Type B pancreatic cell (in vitro differentiated cells): ENCODE measurements at regions not wholly inside any gene's neighbourhood (a gene's known extent, or its start where the extent isn't known, plus 50 kb on each side); places are given as distances from the start of the nearest gene placed in this dataset.

Source experiments
- DNase-seq: peaks from one replicate; pipeline ENCODE4 v3.0.0; 2021; ENCODE audit warnings: mixed read lengths; ENCODE audit not compliant: unreplicated experiment; ENCODE audit errors: extremely low spot score
- H3K27ac Mint-ChIP-seq: 2 replicates; pipeline ENCODE4 v1.8.0; 2021; ENCODE audit warnings: mild to moderate bottlenecking, mixed read lengths
- H3K27me3 Mint-ChIP-seq: 2 replicates; pipeline ENCODE4 v1.8.0; 2021; ENCODE audit warnings: mixed read lengths
- H3K36me3 Mint-ChIP-seq: 2 replicates; pipeline ENCODE4 v1.8.0; 2021; ENCODE audit warnings: mixed read lengths
- H3K4me1 Mint-ChIP-seq: one replicate; pipeline ENCODE4 v1.8.0; 2021; ENCODE audit warnings: mixed read lengths; ENCODE audit not compliant: unreplicated experiment
- H3K4me3 Mint-ChIP-seq: 2 replicates; pipeline ENCODE4 v1.8.0; 2021; ENCODE audit warnings: mild to moderate bottlenecking, mixed read lengths
- H3K9me3 Mint-ChIP-seq: 2 replicates; pipeline ENCODE4 v1.8.0; 2021; ENCODE audit warnings: mixed read lengths
- CTCF ChIP-seq: fragments of 200-600 bp; sonication (generic); conservative IDR thresholded peaks from 2 replicates; pipeline ENCODE4 v1.5.0; 2021; ENCODE audit warnings: antibody characterized with exemption, mild to moderate bottlenecking

- H3K27me3 Mint-ChIP-seq, result no peaks in the 10 kb centered on the region
- TF ChIP-seq CTCF, result no peak
- no peak overlapping the region for H3K27ac Mint-ChIP-seq
- DNase-seq, result no peak
- H3K9me3 Mint-ChIP-seq, result no peaks in the 10 kb centered on the region
- no peaks in the 10 kb centered on the region for H3K36me3 Mint-ChIP-seq
- no peaks in the 10 kb centered on the region for H3K4me1 Mint-ChIP-seq
- H3K4me3 Mint-ChIP-seq, result no peak overlapping the region
Measured at GRCh38 chr2:230640540-230641011, 72.1 kb upstream of the CAB39 start.

GRCh38 chr2:230642966-230643365 lies 69.7 kb upstream of the CAB39 start:
- Mint-ChIP-seq H3K4me3 (no peak overlapping the region), H3K27ac (no peak overlapping the region), H3K4me1 (no peaks in the 10 kb centered on the region), H3K27me3 (peaks cover 7% of the 10 kb centered on the region), H3K9me3 (no peaks in the 10 kb centered on the region), H3K36me3 (no peaks in the 10 kb centered on the region)
- no peak for DNase-seq
- TF ChIP-seq CTCF, result no peak

DNA sequence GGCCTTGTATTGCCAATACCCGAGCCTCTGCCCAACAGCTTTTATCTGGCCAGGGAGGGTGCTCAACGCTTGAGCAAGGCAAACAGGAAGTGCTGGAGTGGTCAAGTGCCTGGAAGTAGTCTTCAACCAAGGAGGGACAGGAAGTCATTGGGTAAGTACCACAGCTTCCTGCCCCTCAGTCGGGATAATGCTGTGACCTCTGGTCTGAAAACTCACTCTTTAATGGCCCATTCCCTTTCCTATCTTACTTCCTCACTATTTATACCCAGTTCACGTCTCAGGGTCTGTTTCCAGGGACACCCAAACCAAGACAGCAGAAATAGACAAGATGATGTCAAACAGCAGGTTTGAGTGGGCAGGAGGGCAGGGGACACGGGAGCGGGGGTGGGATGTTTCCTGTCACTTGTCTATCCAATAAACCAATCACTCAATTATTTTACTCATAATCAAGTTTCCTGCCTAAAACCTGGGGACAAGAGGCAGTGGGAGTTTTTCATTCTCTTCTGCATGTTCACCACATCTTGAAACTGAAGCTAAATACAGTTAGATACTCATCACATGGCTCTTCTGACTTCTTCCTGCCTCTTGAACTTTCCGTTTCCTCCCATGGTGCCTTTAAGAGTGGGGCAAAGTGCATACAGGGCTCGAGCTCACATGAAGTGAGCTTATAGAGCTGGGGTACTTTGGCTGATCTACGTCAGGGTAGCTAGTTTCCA lies 68.9 kb upstream of the CAB39 start:
- TF ChIP-seq CTCF, result no peak
- no peaks in the 10 kb centered on the region for H3K36me3 Mint-ChIP-seq
- no peak overlapping the region for H3K4me3 Mint-ChIP-seq
- H3K27me3 Mint-ChIP-seq, result peaks cover 7% of the 10 kb centered on the region
- no peaks in the 10 kb centered on the region for H3K9me3 Mint-ChIP-seq
- DNase-seq, result no peak
- no peak overlapping the region for H3K27ac Mint-ChIP-seq
- no peaks in the 10 kb centered on the region for H3K4me1 Mint-ChIP-seq

DNA sequence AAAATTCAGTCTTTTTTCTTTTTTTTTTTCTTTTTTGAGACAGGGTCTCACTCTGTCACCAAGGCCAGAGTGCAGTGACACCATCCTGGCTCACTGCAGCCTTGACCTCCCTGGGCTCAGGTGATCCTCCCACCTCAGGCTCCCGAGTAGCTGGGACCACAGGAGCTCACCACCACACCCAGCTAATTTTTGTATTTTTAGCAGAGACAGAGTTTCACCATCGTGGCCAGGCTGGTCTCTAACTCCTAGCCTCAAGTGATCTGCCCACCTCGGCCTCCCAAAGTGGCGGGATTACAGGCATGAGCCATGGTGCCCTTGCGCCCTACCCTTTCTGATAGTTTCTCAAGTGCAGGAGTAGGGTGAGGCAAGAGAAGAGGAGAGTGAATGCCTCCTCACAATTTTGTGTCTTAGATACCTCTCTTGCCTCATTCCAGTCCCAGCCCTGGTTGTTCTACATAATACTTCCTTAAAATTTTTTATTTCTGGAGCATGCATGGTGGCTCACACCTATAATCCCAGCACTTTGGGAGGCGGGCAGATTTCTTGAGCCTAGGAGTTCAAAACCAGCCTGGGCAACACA lies 68.2 kb upstream of the CAB39 start:
- no peak overlapping the region for H3K4me3 Mint-ChIP-seq
- H3K4me1 Mint-ChIP-seq, result no peaks in the 10 kb centered on the region
- no peak overlapping the region for H3K27ac Mint-ChIP-seq
- H3K36me3 Mint-ChIP-seq, result no peaks in the 10 kb centered on the region
- peaks cover 7% of the 10 kb centered on the region for H3K27me3 Mint-ChIP-seq
- H3K9me3 Mint-ChIP-seq, result no peaks in the 10 kb centered on the region
- TF ChIP-seq CTCF, result no peak
- no peak for DNase-seq

DNA sequence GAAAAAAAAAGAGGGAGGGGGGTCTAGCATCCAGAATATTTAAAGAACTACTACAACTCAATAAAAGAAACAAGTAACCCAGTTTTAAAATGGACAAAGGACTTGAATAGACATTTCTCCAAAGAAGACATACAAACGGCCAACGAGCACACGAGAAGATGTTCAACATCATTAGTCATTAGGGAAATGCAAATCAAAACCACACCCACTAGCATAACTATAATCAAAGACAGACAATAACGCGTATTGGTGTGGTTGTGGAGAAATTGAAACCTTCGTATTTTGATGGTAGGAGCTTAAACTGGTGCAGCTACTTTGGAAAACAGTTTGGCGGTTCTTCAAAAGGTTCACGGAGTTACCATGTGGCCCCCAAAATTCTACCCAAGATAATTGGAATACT lies 64.3 kb upstream of the CAB39 start:
- H3K27me3 Mint-ChIP-seq, result peaks cover 7% of the 10 kb centered on the region
- DNase-seq, result no peak
- peaks cover 7% of the 10 kb centered on the region for H3K4me1 Mint-ChIP-seq

More for the DNA sequence above, 64.3 kb upstream of the CAB39 start:
- no peak for TF ChIP-seq CTCF
- Mint-ChIP-seq H3K9me3 (no peaks in the 10 kb centered on the region), H3K27ac (no peak overlapping the region), H3K4me3 (no peak overlapping the region), H3K36me3 (no peaks in the 10 kb centered on the region)
